ENCODE measurements at regions not wholly inside any gene's neighbourhood (a gene's known extent, or its start where the extent isn't known, plus 50 kb on each side); places are given as distances from the start of the nearest gene placed in this dataset.
"Not testable (repeated sequence)": the region's sequence is repeated elsewhere in the genome, so short reads cannot be mapped to it uniquely, and the experiment has no call there.

- DNase-seq: no peak
- H3K27me3 Mint-ChIP-seq: peaks cover 22% of the 10 kb centered on the region
- H3K4me1 Mint-ChIP-seq: no peaks in the 10 kb centered on the region
- Histone ChIP-seq H3K4me2 (replicated peaks; ENCODE audit: low read depth, low read length, poor library complexity, severe bottlenecking) (no peak overlapping the region), H3K36me3 (replicated peaks in 1 of 2; ENCODE audit: control extremely low read depth in 1 of 2, control insufficient read depth in 1 of 2, extremely low read depth in 1 of 2, insufficient read depth in 2 of 2, low read length in 1 of 2) (no peaks in the 10 kb centered on the region), H3K27ac (ENCODE audit: low read length in 2 of 2) (no peak overlapping the region), H3K27me3 (replicated peaks in 1 of 4; ENCODE audit: control extremely low read depth in 1 of 4, control insufficient read depth in 3 of 4, insufficient read depth in 4 of 4, low read length in 3 of 4) (no peaks in the 10 kb centered on the region), H4K20me1 (ENCODE audit: control insufficient read depth, insufficient read depth, low read length, poor library complexity, severe bottlenecking) (no peaks in the 10 kb centered on the region), H3K9ac (ENCODE audit: low read length) (no peak overlapping the region), H3K4me3 (ENCODE audit: control extremely low read depth in 1 of 5, extremely low read depth in 1 of 5, insufficient read depth in 1 of 5, low read depth in 2 of 5, low read length in 4 of 5) (no peak overlapping the region), H2AFZ (ENCODE audit: insufficient read depth, low read depth, low read length, poor library complexity, severe bottlenecking) (no peak overlapping the region), H3K4me1 (ENCODE audit: control insufficient read depth in 2 of 2, insufficient read depth in 2 of 2, low read length in 2 of 2) (no peaks in the 10 kb centered on the region), H3K79me2 (ENCODE audit: control insufficient read depth, insufficient read depth, low read length) (no peaks in the 10 kb centered on the region), H3K9me3 (ENCODE audit: control extremely low read depth in 1 of 3, control insufficient read depth in 2 of 3, insufficient read depth in 1 of 3, low read length in 2 of 3) (no peaks in the 10 kb centered on the region)
- H3K27ac Mint-ChIP-seq: no peak overlapping the region
- H3K4me3 Mint-ChIP-seq: no peak overlapping the region
- POLR2A ChIA-PET: no interaction called here
- intact Hi-C loops (cut with micrococcal nuclease): no loop called here
- TF ChIP-seq EZH2 (IDR thresholded peaks at IDR 0.05; ENCODE audit: borderline replicate concordance, insufficient read depth, low read depth, low read length, poor library complexity, severe bottlenecking): no peak
- no peak for TF ChIP-seq CTCF (IDR thresholded peaks at IDR 0.05)
- no peaks in the 10 kb centered on the region for H3K9me3 Mint-ChIP-seq (ENCODE audit: insufficient read depth)
- CTCF ChIA-PET: no interaction called here
- ATAC-seq (ENCODE audit: low read depth): no peak
Observed at GRCh38 chr5:148887123-148887881, 60.9 kb downstream of the ADRB2 start.

GRCh38 chr5:148889936-148890335, 63.5 kb downstream of the ADRB2 start:
- H3K4me3 Mint-ChIP-seq; intact Hi-C loops (cut with micrococcal nuclease); H3K9ac ChIP-seq (ENCODE audit: low read length); POLR2A ChIA-PET; H3K27ac Mint-ChIP-seq; H3K36me3 ChIP-seq (replicated peaks in 1 of 2; ENCODE audit: control extremely low read depth in 1 of 2, control insufficient read depth in 1 of 2, extremely low read depth in 1 of 2, insufficient read depth in 2 of 2, low read length in 1 of 2); H3K4me1 ChIP-seq (ENCODE audit: control insufficient read depth in 2 of 2, insufficient read depth in 2 of 2, low read length in 2 of 2); DNase-seq; H3K27me3 ChIP-seq (replicated peaks in 1 of 4; ENCODE audit: control extremely low read depth in 1 of 4, control insufficient read depth in 3 of 4, insufficient read depth in 4 of 4, low read length in 3 of 4); H3K9me3 Mint-ChIP-seq (ENCODE audit: insufficient read depth); H3K27ac ChIP-seq (ENCODE audit: low read length in 2 of 2); CTCF ChIA-PET; H3K4me2 ChIP-seq (replicated peaks; ENCODE audit: low read depth, low read length, poor library complexity, severe bottlenecking); H3K79me2 ChIP-seq (ENCODE audit: control insufficient read depth, insufficient read depth, low read length); H3K4me3 ChIP-seq (ENCODE audit: control extremely low read depth in 1 of 5, extremely low read depth in 1 of 5, insufficient read depth in 1 of 5, low read depth in 2 of 5, low read length in 4 of 5); H2AFZ ChIP-seq (ENCODE audit: insufficient read depth, low read depth, low read length, poor library complexity, severe bottlenecking); H3K4me1 Mint-ChIP-seq; H4K20me1 ChIP-seq (ENCODE audit: control insufficient read depth, insufficient read depth, low read length, poor library complexity, severe bottlenecking); ATAC-seq (ENCODE audit: low read depth): not testable (repeated sequence)
- H3K9me3 ChIP-seq (ENCODE audit: control extremely low read depth in 1 of 3, control insufficient read depth in 2 of 3, insufficient read depth in 1 of 3, low read length in 2 of 3): peaks cover 0 to 13% (median 4%) of the 10 kb centered on the region in 3 donors
- peaks cover 25% of the 10 kb centered on the region for H3K27me3 Mint-ChIP-seq
- WGBS (ENCODE audit: insufficient coverage): no CpG with 5 or more reads among the region's 5 CpGs

GRCh38 chr5:148895441-148895840, 69.0 kb downstream of the ADRB2 start:
- H3K4me1 Mint-ChIP-seq; H3K4me1 ChIP-seq (ENCODE audit: control insufficient read depth in 2 of 2, insufficient read depth in 2 of 2, low read length in 2 of 2); H4K20me1 ChIP-seq (ENCODE audit: control insufficient read depth, insufficient read depth, low read length, poor library complexity, severe bottlenecking); H3K27me3 ChIP-seq (replicated peaks in 1 of 4; ENCODE audit: control extremely low read depth in 1 of 4, control insufficient read depth in 3 of 4, insufficient read depth in 4 of 4, low read length in 3 of 4); H3K27ac Mint-ChIP-seq; POLR2A ChIA-PET; intact Hi-C loops (cut with micrococcal nuclease); H3K36me3 ChIP-seq (replicated peaks in 1 of 2; ENCODE audit: control extremely low read depth in 1 of 2, control insufficient read depth in 1 of 2, extremely low read depth in 1 of 2, insufficient read depth in 2 of 2, low read length in 1 of 2); H3K4me3 ChIP-seq (ENCODE audit: control extremely low read depth in 1 of 5, extremely low read depth in 1 of 5, insufficient read depth in 1 of 5, low read depth in 2 of 5, low read length in 4 of 5); DNase-seq; H3K79me2 ChIP-seq (ENCODE audit: control insufficient read depth, insufficient read depth, low read length); H2AFZ ChIP-seq (ENCODE audit: insufficient read depth, low read depth, low read length, poor library complexity, severe bottlenecking); H3K27ac ChIP-seq (ENCODE audit: low read length in 2 of 2); H3K4me3 Mint-ChIP-seq; H3K9ac ChIP-seq (ENCODE audit: low read length); ATAC-seq (ENCODE audit: low read depth); CTCF ChIA-PET; H3K4me2 ChIP-seq (replicated peaks; ENCODE audit: low read depth, low read length, poor library complexity, severe bottlenecking): not testable (repeated sequence)
- peaks cover 18% of the 10 kb centered on the region for H3K27me3 Mint-ChIP-seq
- peaks cover 10% of the 10 kb centered on the region for H3K9me3 Mint-ChIP-seq (ENCODE audit: insufficient read depth)
- WGBS (ENCODE audit: insufficient coverage): no CpG with 5 or more reads among the region's 1 CpG
- peaks cover 0 to 19% (median 4%) of the 10 kb centered on the region in 3 donors for H3K9me3 ChIP-seq (ENCODE audit: control extremely low read depth in 1 of 3, control insufficient read depth in 2 of 3, insufficient read depth in 1 of 3, low read length in 2 of 3)

Data from B cell (primary cell).